H1 (cell line): ENCODE measurements at regions not wholly inside any gene's neighbourhood (a gene's known extent, or its start where the extent isn't known, plus 50 kb on each side); places are given as distances from the start of the nearest gene placed in this dataset.

Experiments
- ATF2 ChIP-seq: IDR thresholded peaks from 2 replicates; pipeline ENCODE4 v1.6.1; 2012; ENCODE audit warnings: low read length, inconsistent platforms
- CHD7 ChIP-seq: fragments of 300-600 bp; sonication (generic); IDR thresholded peaks from 2 replicates; pipeline ENCODE4 v1.7.1; 2012; ENCODE audit warnings: low read length, moderate library complexity, mild to moderate bottlenecking, inconsistent platforms; ENCODE audit not compliant: insufficient replicate concordance
- EZH2 ChIP-seq: fragments of 200-600 bp; sonication (generic); IDR thresholded peaks from 2 replicates; pipeline ENCODE4 v1.7.1; 2012; ENCODE audit warnings: low read depth, mild to moderate bottlenecking, moderate library complexity, low read length, inconsistent platforms; ENCODE audit not compliant: severe bottlenecking
- KDM4A ChIP-seq: IDR thresholded peaks from one replicate; pipeline ENCODE4 v1.7.1; 2012; ENCODE audit warnings: low read depth, mild to moderate bottlenecking, moderate library complexity, low read length, inconsistent platforms; ENCODE audit not compliant: severe bottlenecking
- RXRA ChIP-seq: IDR thresholded peaks from 2 replicates; pipeline ENCODE4 v1.6.1; 2011; ENCODE audit warnings: low read depth, mild to moderate bottlenecking, low read length, moderate library complexity; ENCODE audit not compliant: insufficient read depth
- SP1 ChIP-seq: IDR thresholded peaks from 2 replicates; pipeline ENCODE4 v1.6.1; 2011; ENCODE audit warnings: low read depth, low read length
- SRF ChIP-seq: IDR thresholded peaks from 2 replicates; pipeline ENCODE4 v1.6.1; 2011; ENCODE audit warnings: mild to moderate bottlenecking, low read depth, low read length, moderate library complexity
- TAF1 ChIP-seq: IDR thresholded peaks from 2 replicates; pipeline ENCODE4 v1.6.1; 2011; ENCODE audit warnings: mild to moderate bottlenecking, low read depth, low read length

- TF ChIP-seq CHD7 = no peak
- TF ChIP-seq KDM4A = no peak
- TF ChIP-seq EZH2 = no peak
- TF ChIP-seq RXRA = no peak
- no peak for TF ChIP-seq SP1
- no peak for TF ChIP-seq ATF2
- no peak for TF ChIP-seq TAF1
- TF ChIP-seq SRF = no peak
Observed at GRCh38 chr5:91741764-91742505, 358.8 kb upstream of the ARRDC3 start (continued).
